DMS114 treated with DMSO at 0.1 percent for 48 hours (cell line): ENCODE measurements at regions not wholly inside any gene's neighbourhood (a gene's known extent, or its start where the extent isn't known, plus 50 kb on each side); places are given as distances from the start of the nearest gene placed in this dataset.

Experiments
- DNase-seq: peaks from one replicate; lab custom pipeline; 2025; ENCODE audit not compliant: unreplicated experiment; lab: John Stamatoyannopoulos, UW

GRCh38 chr18:38940475-38940862 is 1374.9 kb upstream of the CELF4 start:
- no peak for DNase-seq

DNA sequence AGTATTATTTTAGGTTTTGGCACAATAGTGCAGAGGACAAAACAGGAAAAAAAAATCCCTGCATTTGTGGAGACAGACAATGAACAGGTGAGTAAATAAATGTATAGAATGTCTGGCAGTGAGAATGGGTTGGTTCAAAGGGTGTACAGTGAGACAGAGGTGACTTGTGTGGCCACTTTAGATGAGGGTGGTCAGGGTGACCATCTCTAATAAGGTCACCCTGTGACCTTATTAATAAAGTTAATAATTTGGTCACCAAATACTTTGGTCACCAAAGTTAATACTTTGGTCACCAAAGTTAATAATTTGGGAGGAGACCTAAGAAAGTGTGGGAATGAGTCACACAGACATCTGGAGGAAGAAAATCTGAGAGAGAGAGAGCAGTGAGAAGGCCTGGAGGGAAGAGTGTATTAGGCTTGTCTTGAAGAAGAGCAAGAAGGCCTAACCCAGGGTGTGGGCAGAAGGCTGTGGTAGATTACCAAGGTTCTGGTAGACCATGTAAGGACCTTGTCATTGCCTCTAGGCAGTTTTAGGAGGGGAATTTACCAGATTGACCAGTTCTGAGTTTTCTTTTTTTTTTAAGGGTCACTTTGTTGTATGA is 1368.4 kb upstream of the CELF4 start:
- no peak for DNase-seq

GRCh38 chr18:38933322-38933721 is 1367.7 kb upstream of the CELF4 start:
- no peak for DNase-seq

GRCh38 chr18:38932752-38933151 is 1367.2 kb upstream of the CELF4 start:
- no peak for DNase-seq

DNA sequence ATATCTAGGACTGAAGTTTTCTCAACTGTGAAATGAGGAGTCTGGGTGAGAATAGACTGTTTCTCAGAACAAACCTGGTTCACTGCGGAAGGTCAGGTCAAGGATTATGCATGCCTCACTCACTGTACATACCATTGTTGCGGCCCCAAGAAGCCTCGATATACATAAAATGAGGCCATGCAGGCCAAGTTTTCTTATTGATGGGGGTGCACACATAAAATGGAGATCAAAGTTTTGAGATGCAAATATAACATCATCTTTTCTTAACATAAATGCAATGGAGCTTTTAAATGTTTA is 1366.1 kb upstream of the CELF4 start:
- no peak for DNase-seq

- no peak for DNase-seq
Observed at GRCh38 chr18:38930881-38931753, 1365.5 kb upstream of the CELF4 start.

DNA sequence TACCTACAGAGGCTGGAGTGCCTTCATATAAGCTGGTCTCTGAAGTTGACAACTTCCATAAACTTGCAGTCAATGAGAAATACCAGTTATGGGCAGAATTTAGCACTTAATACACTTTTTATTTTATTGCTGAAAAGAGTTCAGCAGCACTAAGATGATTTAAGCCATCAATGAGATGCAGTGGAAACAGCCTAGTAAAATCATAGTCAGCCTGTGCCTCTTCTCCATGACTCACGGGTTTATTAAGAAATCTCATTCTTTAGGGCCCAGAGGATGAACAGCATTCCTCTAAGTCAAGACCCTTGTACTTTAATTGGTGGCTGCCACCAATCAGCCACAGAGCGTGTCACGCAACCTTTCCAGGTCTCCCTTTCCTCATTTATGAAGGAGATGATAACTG is 1357.9 kb upstream of the CELF4 start:
- no peak for DNase-seq

GRCh38 chr18:38923126-38923525 is 1357.5 kb upstream of the CELF4 start:
- no peak for DNase-seq

GRCh38 chr18:38909972-38910371 is 1344.4 kb upstream of the CELF4 start:
- DNase-seq, result no peak

DNA sequence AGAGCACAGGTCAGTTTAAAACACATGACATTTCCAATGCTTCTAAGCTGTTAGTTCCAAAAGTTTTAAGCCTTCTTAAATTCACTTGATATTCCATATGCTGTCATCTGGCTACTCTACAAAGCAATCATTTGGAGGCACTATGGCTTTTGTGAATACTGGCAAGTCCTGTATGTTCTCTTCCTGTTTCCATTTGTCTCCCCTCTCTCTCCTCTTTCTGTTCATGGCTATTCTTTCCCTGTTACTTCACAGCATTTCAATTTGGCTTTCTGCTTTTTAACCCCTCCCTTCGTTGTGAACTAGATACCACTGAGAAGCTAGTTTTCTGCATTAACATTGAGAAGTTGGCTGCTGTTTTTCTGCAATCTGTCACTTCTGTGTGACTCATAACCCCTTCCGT is 1337.2 kb upstream of the CELF4 start:
- DNase-seq, result no peak

DNA sequence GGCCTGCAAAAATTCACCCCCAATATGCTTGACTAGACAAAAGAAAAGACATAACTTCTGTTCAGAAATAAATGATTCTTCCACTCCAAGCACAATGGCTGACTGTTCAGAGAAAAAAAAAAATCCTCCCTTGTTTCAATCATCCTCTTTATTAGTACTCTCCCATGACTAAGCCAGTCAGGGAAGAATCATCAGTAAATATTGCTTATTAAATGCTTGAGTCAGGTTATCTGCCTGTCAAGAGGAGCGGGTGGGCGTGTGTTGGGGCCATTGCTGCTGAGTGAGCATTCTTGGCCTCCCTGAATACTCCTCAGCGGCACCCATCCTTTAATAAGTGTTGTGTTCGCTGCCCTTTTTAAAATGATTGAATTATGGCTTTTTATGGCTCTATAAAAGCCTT is 1334.8 kb upstream of the CELF4 start:
- DNase-seq, result no peak

DNA sequence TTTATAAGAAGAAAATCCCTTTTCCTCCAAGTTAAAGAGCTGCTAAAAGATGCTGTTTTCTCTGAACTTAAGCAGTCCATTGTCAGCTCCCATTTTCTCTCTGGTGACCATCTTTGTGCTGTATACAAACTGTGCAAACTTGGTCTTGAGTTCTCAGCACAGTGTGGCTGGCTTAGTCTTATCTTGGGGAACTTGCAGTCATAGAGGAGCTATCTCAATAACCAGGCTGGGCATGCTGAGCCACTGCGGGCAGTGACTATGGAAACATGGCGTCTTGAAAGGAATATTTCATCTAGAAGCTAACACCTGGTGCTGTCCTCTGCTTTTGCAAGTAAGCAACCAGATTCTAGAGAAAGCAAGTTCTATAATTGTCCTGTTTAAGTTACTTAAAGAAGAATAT is 1334.4 kb upstream of the CELF4 start:
- DNase-seq, result no peak

DNA sequence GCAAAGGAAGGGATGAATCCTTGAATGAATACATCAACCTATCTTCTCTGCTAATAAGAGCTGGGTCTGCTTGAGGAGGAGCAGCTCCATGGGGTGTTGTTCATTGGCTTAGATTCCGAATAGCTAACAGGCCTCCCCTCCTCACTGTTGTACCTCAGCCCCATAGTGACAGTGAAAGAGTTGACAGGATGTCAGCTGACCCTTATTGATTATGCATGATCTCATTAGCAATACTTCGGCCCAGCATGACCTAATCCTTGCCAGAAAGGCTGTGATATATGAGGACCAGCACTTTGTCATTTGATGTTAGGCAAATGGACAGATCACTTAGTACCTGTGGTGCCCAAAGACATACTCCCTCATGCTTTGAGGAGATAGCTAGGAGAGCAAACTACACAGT is 1333.7 kb upstream of the CELF4 start:
- DNase-seq, result no peak

DNA sequence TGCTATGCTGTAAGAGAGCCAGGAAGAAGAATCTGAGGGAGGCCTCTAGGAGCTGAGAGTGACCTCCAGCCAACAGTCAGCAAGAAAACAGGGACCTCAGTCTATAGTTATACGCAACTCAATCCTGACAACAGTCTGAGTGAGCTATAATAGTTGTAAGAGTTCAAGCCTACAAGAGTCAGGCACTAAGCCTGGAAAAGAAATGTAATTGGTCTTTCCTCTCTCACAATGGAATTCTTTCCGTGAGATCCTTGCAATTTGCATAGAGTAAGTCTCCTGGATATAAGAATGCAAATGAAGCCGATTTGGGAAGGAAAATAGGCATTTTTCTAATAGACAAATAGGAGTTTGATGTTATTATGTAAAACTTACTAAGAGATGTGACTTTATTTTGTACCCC is 1332.6 kb upstream of the CELF4 start:
- no peak for DNase-seq

DNA sequence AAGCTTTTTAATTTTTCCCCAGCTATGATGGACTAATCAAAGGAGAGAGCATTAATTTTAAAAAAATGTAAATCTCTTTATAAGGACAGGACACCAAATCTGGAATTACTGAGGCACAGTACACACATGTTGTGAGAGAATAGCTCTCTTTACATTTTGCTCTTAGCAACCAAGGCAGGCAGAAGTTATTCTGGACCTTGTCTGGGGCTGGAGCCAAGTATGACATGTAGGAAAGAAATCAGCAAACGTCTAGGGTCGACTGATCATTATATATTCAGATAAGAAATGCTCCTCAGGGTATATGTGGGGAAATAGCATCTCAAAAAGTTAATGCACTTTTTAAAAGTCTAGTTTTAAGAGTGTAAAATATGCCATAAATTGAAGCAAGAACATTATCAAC is 1330.0 kb upstream of the CELF4 start:
- DNase-seq, result no peak

GRCh38 chr18:38887671-38888020 is 1322.0 kb upstream of the CELF4 start:
- DNase-seq, result no peak

DNA sequence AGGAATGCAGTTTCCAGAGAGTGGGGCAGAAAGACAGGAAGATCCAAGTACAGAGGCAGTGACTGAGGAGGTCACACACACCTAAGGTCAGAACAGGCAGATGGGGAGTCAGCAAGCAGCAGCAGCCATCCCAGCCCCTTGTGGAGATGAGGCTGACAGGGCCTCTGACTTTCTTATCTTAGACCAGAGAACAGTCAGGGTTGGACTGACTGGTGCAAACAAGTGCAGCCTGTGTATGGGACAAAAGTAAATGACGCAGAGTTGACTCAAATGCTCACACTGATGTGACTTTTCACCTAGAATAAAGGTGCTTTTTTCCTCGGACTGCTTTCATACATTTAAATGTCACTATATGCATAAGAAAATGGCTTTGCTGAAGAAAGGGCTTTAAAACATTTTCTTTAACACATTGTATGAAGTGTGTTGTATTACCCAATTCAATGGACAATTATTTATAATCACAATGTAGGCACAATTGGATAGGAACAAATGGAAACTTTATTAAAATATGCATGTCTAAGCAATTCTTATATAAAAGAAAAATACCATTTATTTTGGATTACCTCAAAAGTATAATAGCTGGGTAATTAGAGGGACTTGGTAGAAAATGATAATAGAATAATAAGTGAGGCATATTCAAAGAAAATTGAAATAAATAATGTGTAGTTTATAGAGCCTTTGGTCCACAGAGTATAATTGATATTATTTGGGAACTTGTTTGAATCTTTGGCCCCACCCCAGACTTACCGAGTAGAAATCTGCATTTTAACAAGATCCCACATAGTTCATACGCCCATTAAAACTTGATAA is 1321.5 kb upstream of the CELF4 start:
- DNase-seq, result no peak

DNA sequence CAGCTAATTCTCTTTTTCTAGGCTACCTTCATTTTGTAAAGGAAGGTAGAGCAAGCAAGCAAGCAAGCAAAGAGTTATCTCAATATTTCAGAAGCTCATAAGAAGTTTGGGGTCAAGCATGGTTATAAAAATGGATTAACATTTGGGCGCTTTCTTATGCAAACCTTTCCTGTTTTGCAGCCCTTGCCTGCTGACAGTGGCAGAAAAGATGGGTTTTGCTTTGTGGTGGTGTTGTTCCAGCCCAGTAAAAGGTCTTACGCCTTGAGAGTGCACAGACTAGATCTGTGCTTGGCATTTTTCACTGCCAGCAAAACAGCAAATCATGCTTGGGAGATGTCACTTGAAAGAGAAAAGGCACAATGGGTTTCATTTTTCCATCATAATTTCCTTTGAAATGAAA is 1320.6 kb upstream of the CELF4 start:
- DNase-seq, result no peak

- DNase-seq, result no peak
Observed at GRCh38 chr18:38884050-38884449, 1318.5 kb upstream of the CELF4 start.

- no peak for DNase-seq
Observed at GRCh38 chr18:38883111-38883510, 1317.5 kb upstream of the CELF4 start.

- DNase-seq, result no peak
Observed at GRCh38 chr18:38879871-38880270, 1314.3 kb upstream of the CELF4 start.

- DNase-seq, result no peak
Observed at GRCh38 chr18:38872342-38872741, 1306.7 kb upstream of the CELF4 start.
